Naive thymus-derived CD4-positive, alpha-beta T cell (primary cell): ENCODE measurements at regions not wholly inside any gene's neighbourhood (a gene's known extent, or its start where the extent isn't known, plus 50 kb on each side); places are given as distances from the start of the nearest gene placed in this dataset.

Experiments
- ATAC-seq: fragments of 150-1000 bp; cut with Tn5 transposase; 2 replicates; pipeline ENCODE4 v1.10.0; 2021; ENCODE audit warnings: mild to moderate bottlenecking, moderate library complexity
- CTCF ChIA-PET: fragments of 350-600 bp; sonication (Branson Sonifier 250); formaldehyde crosslinking; loops from one replicate; lab custom pipeline; 2021; ENCODE audit warnings: antibody characterized with exemption; lab: Charles Lee
- POLR2A ChIA-PET: fragments of 350-600 bp; sonication (Branson Sonifier 250); formaldehyde crosslinking; loops from one replicate; lab custom pipeline; 2021; ENCODE audit warnings: antibody characterized with exemption, inconsistent platforms; lab: Charles Lee
- DNase-seq, 9 donors: peaks; one replicate each; pipeline versions ENCODE4 v3.0.0 to v3.0.0-alpha.2; 2020 to 2022; ENCODE audit warnings: mixed read lengths in 1 of 9
- H3K27ac ChIP-seq: one replicate; pipeline ENCODE4 v1.7.0; 2013; ENCODE audit warnings: mild to moderate bottlenecking, low read depth, low read length, moderate library complexity
- H3K27me3 ChIP-seq, 2 donors: one replicate each; pipeline ENCODE4 v1.7.0; 2013; ENCODE audit warnings: low read length in 2 of 2, mild to moderate bottlenecking in 2 of 2, moderate library complexity in 2 of 2; ENCODE audit not compliant: control insufficient read depth in 2 of 2, insufficient read depth in 2 of 2
- H3K36me3 ChIP-seq, 3 experiments: 1 replicate in 2 of 3; 2 replicates in 1 of 3; pipeline ENCODE4 v1.7.0; 2013; ENCODE audit warnings: low read length in 3 of 3, mild to moderate bottlenecking in 3 of 3, moderate library complexity in 1 of 3; ENCODE audit not compliant: insufficient read depth in 3 of 3, control insufficient read depth in 2 of 3
- H3K4me1 ChIP-seq, 2 donors: one replicate each; pipeline ENCODE4 v1.7.0; 2013; ENCODE audit warnings: low read length in 2 of 2, mild to moderate bottlenecking in 2 of 2, moderate library complexity in 1 of 2; ENCODE audit not compliant: control insufficient read depth in 2 of 2, insufficient read depth in 2 of 2
- H3K4me3 ChIP-seq: 2 replicates; pipeline ENCODE4 v1.7.0; 2013; ENCODE audit warnings: mild to moderate bottlenecking, low read length
- H3K9me3 ChIP-seq, 3 experiments: 1 replicate in 2 of 3; 2 replicates in 1 of 3; pipeline ENCODE4 v1.7.0; 2013; ENCODE audit warnings: low read length in 3 of 3; ENCODE audit not compliant: control insufficient read depth in 2 of 3
- H3K27ac Mint-ChIP-seq, 9 donors: one replicate each; pipeline ENCODE4 v1.8.0; 2020 to 2022; ENCODE audit warnings: mixed read lengths in 9 of 9, mild to moderate bottlenecking in 8 of 9, moderate library complexity in 5 of 9, inconsistent platforms in 2 of 9
- H3K27me3 Mint-ChIP-seq, 5 donors: one replicate each; pipeline ENCODE4 v1.8.0; 2021 to 2022; ENCODE audit warnings: mixed read lengths in 5 of 5, mild to moderate bottlenecking in 1 of 5
- H3K36me3 Mint-ChIP-seq, 5 donors: one replicate each; pipeline ENCODE4 v1.8.0; 2020 to 2022; ENCODE audit warnings: mixed read lengths in 5 of 5, mild to moderate bottlenecking in 3 of 5, inconsistent platforms in 1 of 5
- H3K4me1 Mint-ChIP-seq, 7 donors: one replicate each; pipeline ENCODE4 v1.8.0; 2020 to 2022; ENCODE audit warnings: mixed read lengths in 7 of 7, mild to moderate bottlenecking in 3 of 7, inconsistent platforms in 1 of 7
- H3K4me3 Mint-ChIP-seq, 10 donors: one replicate each; pipeline ENCODE4 v1.8.0; 2020 to 2022; ENCODE audit warnings: mild to moderate bottlenecking in 10 of 10, mixed read lengths in 10 of 10, moderate library complexity in 6 of 10, inconsistent platforms in 2 of 10
- H3K9me3 Mint-ChIP-seq, 11 donors: one replicate each; pipeline ENCODE4 v1.8.0; 2020 to 2022; ENCODE audit warnings: mixed read lengths in 11 of 11, mild to moderate bottlenecking in 4 of 11, inconsistent platforms in 1 of 11, moderate library complexity in 1 of 11
- intact Hi-C, 2 donors: fragments of 100-400 bp; cut with micrococcal nuclease; formaldehyde crosslinking; loops; one replicate each; pipeline ENCODE4 v1.15.1; 2023

DNA sequence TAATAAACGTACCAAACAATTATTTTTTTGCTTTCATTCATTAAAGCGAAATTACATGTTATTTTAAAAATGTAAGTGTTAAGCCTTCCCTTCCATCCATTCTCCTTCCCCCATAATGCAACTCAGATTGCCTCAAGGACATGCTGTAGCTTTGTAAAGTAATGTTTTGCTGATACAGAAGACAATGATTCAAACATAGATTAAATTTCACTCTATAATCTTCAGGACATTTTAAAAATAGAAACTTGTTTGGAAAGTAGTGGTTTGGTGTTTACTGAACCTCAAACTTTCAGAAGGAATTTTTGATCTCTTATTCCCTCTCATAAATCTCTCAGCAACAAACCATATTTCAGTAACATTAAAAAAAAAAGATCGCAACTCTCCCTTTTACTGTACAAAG is 350.9 kb upstream of the HSF2 start:
- H3K27me3 ChIP-seq, result no peaks in the 10 kb centered on the region
- intact Hi-C loops, result no loop called here
- Mint-ChIP-seq H3K4me1 (no peaks in the 10 kb centered on the region), H3K9me3 (peaks cover 0 to 1% (median 0%) of the 10 kb centered on the region in 11 donors), H3K27me3 (peaks cover 0 to 14% (median 7%) of the 10 kb centered on the region in 5 donors), H3K27ac (no peak overlapping the region), H3K4me3 (no peak overlapping the region), H3K36me3 (no peaks in the 10 kb centered on the region)
- ChIA-PET CTCF (no interaction called here), POLR2A (no interaction called here)
- H3K4me1 ChIP-seq, result no peaks in the 10 kb centered on the region
- no peaks in the 10 kb centered on the region for H3K36me3 ChIP-seq
- H3K4me3 ChIP-seq, result no peak overlapping the region
- H3K9me3 ChIP-seq, result no peaks in the 10 kb centered on the region
- DNase-seq (no peak), ATAC-seq (no peak)
- H3K27ac ChIP-seq, result no peak overlapping the region

DNA sequence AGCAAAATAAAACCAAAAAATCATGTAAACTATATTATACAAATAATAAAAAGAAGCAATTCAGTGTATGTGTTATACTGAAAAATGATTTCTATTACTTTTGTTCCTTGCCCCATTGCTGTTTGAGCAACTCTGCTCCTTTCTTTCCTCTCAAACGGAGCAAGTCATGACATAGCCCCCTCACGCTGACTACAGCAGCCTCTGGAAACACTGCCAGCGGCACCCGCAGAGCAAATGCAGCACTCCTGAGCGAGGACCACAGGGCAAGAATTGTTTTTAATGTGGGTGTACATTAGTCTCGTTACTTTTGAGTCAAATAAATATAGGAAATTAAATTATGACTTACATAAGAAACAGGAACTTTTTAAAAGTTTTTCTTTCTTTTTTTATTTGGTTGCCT is 350.1 kb upstream of the HSF2 start:
- POLR2A ChIA-PET, result no interaction called here
- Mint-ChIP-seq H3K27me3 (peaks cover 0 to 14% (median 7%) of the 10 kb centered on the region in 5 donors), H3K4me3 (no peak overlapping the region), H3K4me1 (no peaks in the 10 kb centered on the region), H3K27ac (no peak overlapping the region), H3K9me3 (peaks cover 0 to 1% (median 0%) of the 10 kb centered on the region in 11 donors), H3K36me3 (no peaks in the 10 kb centered on the region)
- H3K27me3 ChIP-seq, result no peaks in the 10 kb centered on the region
- ATAC-seq (no peak), DNase-seq (no peak)
- intact Hi-C loops, result no loop called here
- CTCF ChIA-PET, result no interaction called here
- no peaks in the 10 kb centered on the region for H3K36me3 ChIP-seq
- no peak overlapping the region for H3K27ac ChIP-seq
- no peaks in the 10 kb centered on the region for H3K4me1 ChIP-seq
- no peak overlapping the region for H3K4me3 ChIP-seq
- H3K9me3 ChIP-seq, result no peaks in the 10 kb centered on the region

DNA sequence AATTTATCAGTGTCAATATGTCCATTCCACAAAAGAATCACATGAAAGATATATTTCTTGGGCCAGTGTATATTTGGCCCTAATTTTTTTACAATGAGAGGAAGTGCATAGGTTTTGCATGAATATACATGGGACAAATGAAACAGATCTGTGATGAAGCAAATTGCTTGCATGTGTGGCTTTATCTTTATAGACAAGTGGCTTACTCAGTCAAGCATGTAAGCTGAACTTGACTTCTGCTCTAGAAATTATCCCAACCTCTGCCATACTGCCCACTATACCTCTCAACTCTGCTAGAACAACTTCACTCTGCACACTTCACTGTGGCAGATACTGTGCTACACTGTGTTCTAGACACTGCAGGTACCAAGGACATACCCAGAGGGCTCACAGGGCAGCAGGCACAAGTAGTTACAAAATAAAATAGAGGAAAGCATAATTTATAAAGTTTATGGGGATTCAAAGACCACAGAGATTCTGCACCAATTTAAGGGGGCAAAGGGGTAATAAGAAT is 349.2 kb upstream of the HSF2 start:
- ATAC-seq (no peak), DNase-seq (no peak)
- intact Hi-C loops, result no loop called here
- Mint-ChIP-seq H3K36me3 (no peaks in the 10 kb centered on the region), H3K27me3 (peaks cover 0 to 13% (median 7%) of the 10 kb centered on the region in 5 donors), H3K4me1 (no peaks in the 10 kb centered on the region), H3K9me3 (peaks cover 0 to 1% (median 0%) of the 10 kb centered on the region in 11 donors), H3K4me3 (no peak overlapping the region), H3K27ac (no peak overlapping the region)
- Histone ChIP-seq H3K27me3 (no peaks in the 10 kb centered on the region), H3K4me3 (no peak overlapping the region), H3K9me3 (no peaks in the 10 kb centered on the region), H3K36me3 (no peaks in the 10 kb centered on the region), H3K27ac (no peak overlapping the region), H3K4me1 (no peaks in the 10 kb centered on the region)
- ChIA-PET CTCF (no interaction called here), POLR2A (no interaction called here)

DNA sequence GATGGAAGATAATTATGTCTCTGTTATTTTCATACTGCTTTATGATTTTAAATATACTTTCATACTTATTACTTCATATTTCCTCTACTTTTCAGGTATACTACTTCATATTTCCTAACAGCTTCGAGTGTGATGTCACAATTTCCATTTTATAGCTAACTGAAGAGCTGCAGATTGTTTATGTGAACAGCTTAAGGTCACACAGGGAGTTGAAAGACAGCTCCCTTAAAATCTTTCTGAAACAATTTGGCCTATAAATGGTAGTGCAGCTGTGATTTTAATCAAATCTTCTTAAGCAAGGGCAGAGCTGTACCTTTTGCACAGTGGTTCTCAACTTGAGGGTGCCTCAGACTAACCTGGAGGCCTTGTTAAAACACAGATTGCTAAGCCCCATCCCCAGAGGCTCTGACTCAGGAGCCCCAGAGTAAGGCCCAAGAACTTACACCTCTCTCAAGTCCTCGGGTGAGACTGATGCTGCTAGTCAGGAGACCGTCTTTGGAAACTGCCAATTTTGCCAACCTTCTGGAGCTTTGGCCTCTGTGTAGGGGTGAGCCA is 347.0 kb upstream of the HSF2 start:
- H3K27ac Mint-ChIP-seq, result no peak overlapping the region
- ATAC-seq, result no peak
- H3K4me3 ChIP-seq, result no peak overlapping the region

DNA sequence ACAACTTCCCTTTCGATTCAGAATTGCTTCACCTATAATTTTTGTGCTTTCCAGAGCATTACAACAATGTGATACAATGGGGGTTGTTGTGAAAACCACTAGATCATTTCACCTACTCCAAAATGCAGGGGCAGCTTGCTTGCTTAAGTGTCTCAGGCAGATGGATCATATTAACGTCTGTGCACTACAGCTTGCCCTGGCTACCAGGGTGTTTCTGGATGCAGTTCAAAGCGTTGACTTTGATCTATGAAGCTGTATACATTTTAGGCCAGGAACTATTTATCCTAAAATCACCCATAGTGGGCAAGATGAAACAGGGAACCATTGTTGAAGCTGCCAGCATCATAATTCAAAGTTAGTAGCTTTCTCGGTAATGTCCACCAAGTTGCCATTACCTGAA is 339.5 kb upstream of the HSF2 start:
- no peak overlapping the region for H3K4me3 ChIP-seq
- H3K27ac ChIP-seq, result no peak overlapping the region
- H3K36me3 Mint-ChIP-seq, result no peaks in the 10 kb centered on the region
- intact Hi-C loops, result no loop called here
- no peaks in the 10 kb centered on the region for H3K36me3 ChIP-seq
- H3K4me3 Mint-ChIP-seq, result no peak overlapping the region
- H3K27ac Mint-ChIP-seq, result no peak overlapping the region
- ChIA-PET CTCF (no interaction called here), POLR2A (no interaction called here)
- H3K4me1 Mint-ChIP-seq, result no peaks in the 10 kb centered on the region
- H3K4me1 ChIP-seq, result no peaks in the 10 kb centered on the region
- H3K9me3 Mint-ChIP-seq, result no peaks in the 10 kb centered on the region
- DNase-seq (no peak), ATAC-seq (no peak)
- H3K27me3 Mint-ChIP-seq, result peaks cover 0 to 9% (median 0%) of the 10 kb centered on the region in 5 donors
- no peaks in the 10 kb centered on the region for H3K27me3 ChIP-seq
- H3K9me3 ChIP-seq, result no peaks in the 10 kb centered on the region

More for the DNA sequence above, 347.0 kb upstream of the HSF2 start:
- intact Hi-C loops, result no loop called here
- H3K4me1 Mint-ChIP-seq, result no peaks in the 10 kb centered on the region
- no peaks in the 10 kb centered on the region for H3K36me3 ChIP-seq
- no peaks in the 10 kb centered on the region for H3K9me3 ChIP-seq
- H3K27me3 Mint-ChIP-seq, result peaks cover 0 to 13% (median 2%) of the 10 kb centered on the region in 5 donors
- ChIA-PET POLR2A (no interaction called here), CTCF (interaction anchor here (0.5 kb wide), 1 partner anchor 756 kb away, joined by 4 read pairs; no protein-coding TSS in a partner anchor)
- peaks cover 0 to 1% (median 0%) of the 10 kb centered on the region in 11 donors for H3K9me3 Mint-ChIP-seq
- no peak overlapping the region for H3K4me3 Mint-ChIP-seq
- H3K27ac ChIP-seq, result no peak overlapping the region
- H3K27me3 ChIP-seq, result no peaks in the 10 kb centered on the region
- no peak for DNase-seq
- H3K4me1 ChIP-seq, result no peaks in the 10 kb centered on the region
- no peaks in the 10 kb centered on the region for H3K36me3 Mint-ChIP-seq

DNA sequence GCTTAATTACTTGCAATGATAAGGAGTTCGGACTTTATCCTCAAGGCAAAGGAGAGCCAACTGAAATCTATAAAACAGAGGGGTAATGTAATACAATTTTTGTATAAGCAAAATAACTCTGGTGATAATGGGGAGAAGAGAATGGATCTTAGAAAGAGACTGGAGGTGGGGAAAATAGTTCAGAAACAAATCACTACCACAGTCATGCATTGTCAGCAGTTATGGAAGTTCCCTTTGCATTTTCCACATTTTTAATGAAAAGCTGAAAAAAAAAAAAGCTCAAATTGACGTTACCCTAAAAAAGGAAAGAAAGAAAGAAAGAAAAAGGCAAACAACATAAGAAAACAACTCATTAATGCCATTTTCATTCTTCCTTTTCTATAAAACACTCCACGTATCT is 337.6 kb upstream of the HSF2 start:
- no peak for ATAC-seq
- no peak for DNase-seq
- no peak overlapping the region for H3K27ac ChIP-seq
- no peaks in the 10 kb centered on the region for H3K36me3 ChIP-seq
- Mint-ChIP-seq H3K27ac (no peak overlapping the region), H3K4me1 (no peaks in the 10 kb centered on the region), H3K4me3 (no peak overlapping the region), H3K9me3 (no peaks in the 10 kb centered on the region), H3K36me3 (no peaks in the 10 kb centered on the region), H3K27me3 (peaks cover 0 to 4% (median 0%) of the 10 kb centered on the region in 5 donors)
- intact Hi-C loops, result no loop called here
- ChIA-PET CTCF (no interaction called here), POLR2A (no interaction called here)
- H3K4me1 ChIP-seq, result no peaks in the 10 kb centered on the region
- no peaks in the 10 kb centered on the region for H3K9me3 ChIP-seq
- H3K27me3 ChIP-seq, result no peaks in the 10 kb centered on the region
- no peak overlapping the region for H3K4me3 ChIP-seq

DNA sequence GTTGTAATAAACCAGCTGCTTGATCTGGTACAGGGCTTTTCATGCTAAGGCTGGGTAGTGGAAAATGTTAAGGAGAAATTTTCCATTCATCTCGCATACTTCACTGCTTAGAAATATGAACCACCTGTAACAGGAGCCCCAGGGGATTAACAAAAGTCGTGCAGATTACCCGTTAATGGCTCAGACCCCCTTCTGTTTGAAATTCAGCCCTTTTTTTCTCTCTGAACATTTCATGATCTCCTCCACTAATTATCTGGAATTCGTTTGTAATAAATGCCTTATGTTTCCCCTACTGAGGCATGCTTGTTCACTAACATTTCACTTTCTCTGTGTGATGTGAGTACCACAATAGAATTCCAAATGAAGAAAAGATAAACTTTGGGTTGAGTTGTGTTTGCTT is 336.4 kb upstream of the HSF2 start:
- ChIA-PET POLR2A (no interaction called here), CTCF (no interaction called here)
- no peaks in the 10 kb centered on the region for H3K4me1 Mint-ChIP-seq

More for the DNA sequence above, 336.4 kb upstream of the HSF2 start:
- Histone ChIP-seq H3K27me3 (no peaks in the 10 kb centered on the region), H3K4me1 (no peaks in the 10 kb centered on the region), H3K27ac (no peak overlapping the region), H3K36me3 (no peaks in the 10 kb centered on the region), H3K9me3 (no peaks in the 10 kb centered on the region), H3K4me3 (no peak overlapping the region)
- intact Hi-C loops, result no loop called here
- no peaks in the 10 kb centered on the region for H3K36me3 Mint-ChIP-seq
- H3K27ac Mint-ChIP-seq, result no peak overlapping the region
- DNase-seq (no peak), ATAC-seq (no peak)
- H3K9me3 Mint-ChIP-seq, result no peaks in the 10 kb centered on the region
- H3K4me3 Mint-ChIP-seq, result no peak overlapping the region
- H3K27me3 Mint-ChIP-seq, result peaks cover 0 to 4% (median 0%) of the 10 kb centered on the region in 5 donors
